ENCODE measurements at regions not wholly inside any gene's neighbourhood (a gene's known extent, or its start where the extent isn't known, plus 50 kb on each side); places are given as distances from the start of the nearest gene placed in this dataset.
"Not testable (repeated sequence)": the region's sequence is repeated elsewhere in the genome, so short reads cannot be mapped to it uniquely, and the experiment has no call there.

DNA sequence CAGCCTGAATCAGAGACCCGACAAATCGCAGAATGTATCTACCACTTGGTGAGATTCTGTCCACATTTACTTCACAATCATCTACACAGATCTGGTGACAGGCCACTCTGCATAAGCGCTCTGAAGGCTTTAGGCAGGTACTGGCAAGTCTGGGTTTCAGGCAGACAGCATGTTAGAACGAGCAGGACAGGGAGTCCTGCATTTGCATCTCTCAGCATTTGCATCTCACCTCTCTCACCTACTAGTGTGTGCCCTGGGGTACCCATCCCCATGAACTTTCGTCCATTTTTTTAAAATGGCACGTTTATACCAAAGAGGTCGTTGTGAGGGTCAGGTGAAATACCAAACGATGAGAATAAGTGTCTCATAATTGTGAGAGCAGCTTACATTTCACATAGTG, 108.2 kb downstream of the SPATA31A1 start:
- not testable (repeated sequence) for DNase-seq

DNA sequence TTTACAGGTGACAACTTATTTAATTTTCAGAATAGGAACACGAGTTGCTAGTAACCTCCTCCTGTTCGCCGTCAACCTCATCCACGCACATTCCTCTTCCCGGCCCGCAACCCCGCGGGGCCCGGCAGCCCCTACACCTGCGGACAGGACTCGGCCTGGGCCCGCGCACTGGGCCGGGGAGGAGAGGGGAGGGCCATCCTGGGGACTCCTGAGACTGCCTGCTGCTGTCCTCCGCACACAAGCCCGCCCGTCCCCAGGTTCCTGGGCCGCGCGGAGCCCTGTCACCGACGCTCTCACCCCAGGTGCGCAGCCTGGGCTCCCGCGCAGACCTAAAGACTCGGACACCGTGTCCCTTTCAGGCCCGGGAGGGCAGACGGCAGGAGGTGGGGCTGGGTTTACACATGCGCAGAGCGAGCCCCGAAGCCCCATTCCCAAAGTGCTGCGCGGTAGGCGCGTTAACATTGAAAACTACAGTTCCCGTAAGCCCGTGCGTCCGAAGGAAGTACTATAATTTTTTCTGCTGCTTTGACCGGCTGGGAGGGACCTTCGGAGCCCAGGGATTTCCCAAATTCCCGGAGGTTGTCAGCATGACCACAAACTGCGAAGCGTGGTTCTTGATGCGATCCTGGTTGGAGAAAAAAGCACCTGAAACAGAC, 108.8 kb downstream of the SPATA31A1 start:
- peak; percentile 83 for DNase-seq

DNA sequence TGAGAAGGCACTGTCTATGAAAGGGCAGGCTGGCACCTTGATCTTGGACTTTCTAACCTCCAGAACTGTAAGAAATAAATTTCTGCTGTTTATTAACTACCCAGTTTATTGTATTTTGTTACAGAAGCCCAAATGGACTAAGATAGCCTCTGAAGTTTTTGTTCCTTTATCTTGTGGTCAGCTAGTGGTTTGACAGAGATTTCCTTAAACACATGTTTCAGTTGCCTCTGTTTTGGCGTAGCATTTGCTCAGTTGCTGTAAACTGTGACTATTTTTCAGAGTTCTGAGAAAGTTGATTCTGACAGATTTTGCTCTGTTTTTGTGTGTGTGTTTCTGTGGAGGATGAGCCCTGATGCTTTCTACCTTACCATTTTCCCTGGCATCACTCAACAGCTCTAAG, 119.0 kb downstream of the SPATA31A1 start:
- DNase-seq: not testable (repeated sequence)

DNA sequence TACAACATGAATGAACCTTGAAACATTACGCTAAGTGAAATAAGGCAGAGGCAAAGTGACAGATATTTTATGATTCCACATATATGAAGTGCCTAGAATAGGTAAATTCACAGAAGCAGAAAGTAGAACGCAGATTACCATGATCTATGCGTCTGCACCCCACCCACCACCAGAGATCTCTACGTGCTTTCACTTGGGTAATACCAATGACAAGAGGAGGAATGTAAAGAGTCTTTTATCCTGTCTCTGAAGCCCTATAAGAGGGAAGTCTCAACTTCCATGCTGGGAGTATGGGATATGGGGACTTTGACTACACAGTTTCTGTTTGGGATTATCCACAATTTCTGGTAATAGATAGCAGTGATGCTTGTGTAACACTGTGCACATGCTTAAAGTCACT, 127.6 kb downstream of the SPATA31A1 start:
- not testable (repeated sequence) for DNase-seq

DNA sequence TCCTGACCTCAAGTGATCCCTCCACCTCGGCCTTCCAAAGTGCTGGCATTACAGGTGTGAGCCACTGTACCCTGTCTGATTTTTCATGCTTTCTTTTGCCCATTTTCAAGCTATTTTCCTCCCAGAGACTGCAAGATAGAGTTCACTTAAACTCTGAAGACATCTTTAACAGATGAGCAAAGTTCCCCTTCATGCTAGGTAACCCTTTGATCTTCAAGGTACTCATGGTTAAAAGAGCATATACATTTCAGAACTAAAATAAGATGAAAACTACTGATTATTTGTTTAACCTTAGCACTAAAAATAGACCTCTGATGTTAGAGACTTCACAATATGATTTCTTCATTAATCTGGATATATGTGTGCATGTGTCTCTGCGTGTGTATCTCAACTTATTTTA, 128.4 kb downstream of the SPATA31A1 start:
- DNase-seq: not testable (repeated sequence)

DNA sequence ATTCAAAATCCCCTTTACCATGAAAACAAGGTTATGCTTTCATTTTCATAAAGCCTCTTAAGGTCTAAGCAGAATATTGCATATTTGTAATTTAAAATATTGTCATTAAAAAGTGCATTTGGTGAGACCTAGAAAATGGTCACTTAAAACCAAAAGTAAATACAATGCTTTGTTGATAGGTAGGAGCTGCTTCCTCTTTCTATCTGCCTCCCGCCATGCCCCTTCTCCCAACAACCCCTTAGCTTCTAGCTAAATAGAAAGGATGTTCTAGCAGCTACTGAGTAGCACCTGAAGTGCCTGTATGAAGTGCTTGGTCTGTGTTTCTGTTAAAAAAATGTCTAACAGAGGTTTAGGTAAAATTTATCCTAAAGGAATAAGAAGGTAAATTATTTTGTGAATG, 128.8 kb downstream of the SPATA31A1 start:
- not testable (repeated sequence) for DNase-seq

DNA sequence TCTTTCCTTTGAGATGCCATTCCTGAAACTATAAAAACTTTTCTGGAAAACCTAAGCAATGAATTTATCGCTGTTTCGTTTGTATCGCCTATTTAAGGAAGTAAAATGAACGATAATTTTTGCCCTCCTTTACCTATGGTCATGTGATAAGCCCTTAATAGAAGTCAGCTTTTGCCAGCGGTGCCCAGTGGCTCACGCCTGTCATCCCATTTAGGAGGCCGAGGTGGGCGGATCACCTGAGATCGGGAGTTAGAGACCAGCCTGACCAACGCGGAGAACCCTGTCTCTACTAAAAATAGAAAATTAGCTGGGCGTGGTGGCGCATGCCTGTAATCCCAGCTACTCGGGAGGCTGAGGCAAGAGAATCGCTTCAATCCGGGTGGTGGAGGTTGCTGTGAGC, 132.0 kb downstream of the SPATA31A1 start:
- DNase-seq: not testable (repeated sequence)

DNA sequence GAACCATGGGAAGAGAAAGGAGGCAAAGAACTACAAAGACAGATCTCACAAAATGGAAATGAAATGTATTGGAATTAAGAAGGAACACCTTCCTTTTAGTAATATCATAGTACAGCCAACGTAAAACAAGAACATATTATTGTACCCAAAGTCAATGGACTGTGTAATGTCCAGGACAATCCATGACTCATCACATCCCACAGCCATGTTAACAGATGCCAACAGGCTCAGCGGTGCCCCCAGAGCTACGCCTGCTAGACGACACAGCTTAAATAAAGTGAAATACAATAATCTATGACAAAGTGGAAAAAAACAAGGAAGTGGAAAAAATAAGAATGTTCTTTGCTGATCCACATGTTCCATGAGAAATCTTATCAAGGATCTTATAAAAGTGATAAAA, 140.8 kb downstream of the SPATA31A1 start:
- not testable (repeated sequence) for DNase-seq

DNA sequence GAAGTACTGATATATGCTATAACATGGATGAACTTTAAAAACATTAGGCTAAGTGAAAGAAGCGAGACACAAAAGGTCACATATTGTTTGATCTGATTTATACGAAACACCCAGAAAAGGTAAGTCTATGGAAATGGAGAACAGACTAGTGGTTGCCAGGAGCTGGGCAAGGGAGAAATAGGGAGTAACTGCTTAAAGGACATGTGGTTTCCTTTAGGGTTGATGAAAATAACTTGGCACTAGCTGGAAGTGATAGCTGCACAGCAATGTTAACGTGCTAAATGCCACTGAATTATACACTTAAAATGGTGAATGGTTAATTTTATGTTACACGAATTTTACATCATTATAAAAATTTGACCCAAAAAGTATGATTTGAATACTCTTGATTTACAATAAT, 147.7 kb downstream of the SPATA31A1 start:
- DNase-seq: not testable (repeated sequence)

DNA sequence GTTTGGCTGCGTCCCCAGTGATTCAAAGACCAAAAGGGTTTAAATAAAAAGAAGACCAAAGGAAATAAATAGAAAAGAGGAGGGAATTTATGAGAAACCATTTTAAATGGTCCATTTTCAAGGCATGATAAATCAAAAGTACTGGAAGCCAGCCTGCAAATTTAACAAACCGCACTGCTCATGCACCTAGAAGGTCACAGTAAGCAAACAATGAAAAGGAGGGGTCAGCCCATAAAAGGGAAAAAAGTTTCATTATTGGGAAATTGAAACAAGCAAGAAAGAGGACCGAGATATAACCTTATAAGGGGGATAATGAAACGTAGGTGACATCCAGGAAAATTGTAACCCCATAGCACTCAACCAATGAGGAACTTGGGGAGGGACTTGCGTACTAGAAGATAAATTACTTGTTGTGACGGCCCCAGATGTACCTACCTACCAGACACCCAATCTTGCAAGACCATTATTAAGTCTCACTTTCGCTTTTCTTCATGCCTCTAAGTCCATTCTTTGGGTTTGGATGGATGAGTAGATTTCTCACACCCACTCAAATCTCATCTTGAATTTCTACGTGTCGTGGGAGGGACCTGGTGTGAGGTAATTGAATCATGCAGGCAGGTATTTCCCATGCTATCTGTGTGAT, 172.0 kb downstream of the SPATA31A1 start:
- not testable (repeated sequence) for DNase-seq

DNA sequence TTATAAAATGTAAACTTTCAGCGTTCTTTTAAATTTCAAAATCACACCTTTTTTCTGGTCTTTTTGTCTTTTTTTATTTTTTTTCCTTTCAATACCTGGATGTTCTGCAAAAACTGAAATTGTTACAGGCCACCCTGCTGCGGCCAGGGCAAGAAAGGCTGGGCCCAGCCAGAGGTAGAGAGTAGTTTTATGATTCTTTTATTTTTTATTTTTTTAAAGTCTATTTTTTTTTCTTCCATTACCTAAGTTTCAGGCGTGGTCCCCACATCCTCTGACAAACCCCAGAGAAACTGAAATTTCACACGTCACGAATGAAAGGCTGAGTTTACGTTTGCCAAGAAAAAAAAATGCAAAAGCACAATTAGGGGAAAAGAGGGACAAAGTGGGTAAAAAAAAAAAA, 177.1 kb downstream of the SPATA31A1 start:
- DNase-seq: not testable (repeated sequence)

DNA sequence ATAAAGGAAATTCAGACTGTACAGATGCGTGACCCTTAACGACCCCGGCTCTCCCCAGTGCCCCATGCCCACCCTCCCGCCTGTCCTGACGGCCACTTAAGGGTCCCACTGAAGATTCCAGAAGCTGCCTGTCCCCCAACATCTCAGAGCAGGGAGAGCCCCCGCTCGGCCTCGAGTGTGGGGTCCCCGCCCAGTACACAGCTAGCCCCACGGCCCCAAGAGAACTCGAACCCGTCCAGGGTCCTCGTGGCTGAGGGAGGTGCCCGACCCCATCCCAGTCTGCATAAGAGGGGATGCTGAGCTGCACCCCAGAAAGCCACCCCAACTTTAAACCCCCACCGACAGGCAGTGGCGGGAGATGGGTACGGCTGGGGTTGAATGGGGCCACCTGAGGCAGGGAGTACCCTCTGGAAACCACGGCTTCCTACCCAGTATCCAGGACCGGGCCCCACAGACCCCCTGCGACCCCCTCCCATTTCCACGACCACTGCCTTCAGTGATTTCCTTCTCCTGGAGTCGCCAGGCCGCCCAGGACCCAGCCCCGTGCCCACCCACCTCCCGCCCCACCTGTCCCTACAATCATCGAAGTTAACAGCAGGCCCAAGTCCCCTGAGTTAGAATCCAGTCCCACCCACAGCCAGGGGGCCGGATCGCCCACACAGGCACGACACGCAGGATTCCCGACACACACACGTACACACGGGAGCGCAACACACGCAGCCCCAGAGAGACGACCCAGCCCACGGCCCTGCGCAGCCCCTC, 177.7 kb downstream of the SPATA31A1 start:
- not testable (repeated sequence) for DNase-seq

DNA sequence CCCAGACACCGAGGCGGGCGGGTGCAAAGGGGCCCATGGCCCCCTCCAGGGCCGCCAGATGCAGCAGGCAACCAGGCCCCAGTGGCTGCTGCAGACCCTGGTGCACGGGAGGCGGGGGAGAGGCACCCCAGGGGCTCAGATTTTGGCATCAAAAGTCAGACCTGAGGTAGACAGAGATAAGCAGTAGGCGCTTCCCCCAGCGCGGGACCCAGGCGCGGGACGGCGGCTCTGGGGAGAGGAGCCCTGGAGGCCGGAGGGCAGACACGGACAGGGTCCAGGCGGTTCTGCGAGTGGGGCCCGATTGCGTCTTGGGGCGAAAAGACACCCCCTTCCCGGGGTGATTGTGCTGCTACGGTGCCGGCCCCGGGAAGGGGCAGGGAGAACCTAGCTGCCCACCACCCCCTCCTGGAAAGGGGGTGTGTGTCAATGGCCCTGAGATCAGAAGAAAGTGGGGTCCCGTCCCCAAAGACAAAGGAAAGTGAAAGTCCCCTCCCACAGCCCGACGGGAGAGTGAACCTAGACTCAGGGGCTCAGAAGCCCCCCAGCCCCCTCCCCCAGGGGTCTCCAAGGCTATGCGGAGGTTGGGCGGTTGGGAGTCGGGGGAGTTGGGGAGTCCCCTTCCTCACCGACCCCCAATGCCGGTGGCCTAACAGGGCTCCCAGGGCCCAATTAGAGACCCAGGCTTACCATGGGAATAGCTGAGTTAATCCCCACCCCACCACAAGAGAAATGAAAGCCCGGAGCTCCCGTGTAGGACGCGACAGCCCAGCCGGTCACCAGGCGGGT, 178.5 kb downstream of the SPATA31A1 start:
- DNase-seq: not testable (repeated sequence)

DNA sequence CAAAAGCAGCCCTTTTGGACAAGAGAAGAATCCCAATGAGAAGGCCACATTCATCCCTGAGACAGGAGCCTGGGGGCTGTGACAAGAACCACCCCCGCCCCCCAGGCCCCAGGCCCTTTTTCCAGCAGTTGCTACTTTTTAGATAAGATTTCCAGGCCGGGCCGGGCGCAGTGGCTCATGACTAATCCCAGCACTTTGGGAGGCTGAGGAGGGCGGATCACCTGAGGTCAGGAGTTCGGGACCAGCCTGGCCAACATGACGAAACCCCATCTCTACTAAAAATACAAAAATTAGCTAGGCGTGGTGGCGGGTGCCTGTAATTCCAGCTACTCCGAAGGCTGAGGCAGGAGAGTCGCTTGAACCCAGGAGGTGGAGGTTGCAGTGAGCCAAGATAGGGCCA, 179.4 kb downstream of the SPATA31A1 start:
- DNase-seq: not testable (repeated sequence)

DNA sequence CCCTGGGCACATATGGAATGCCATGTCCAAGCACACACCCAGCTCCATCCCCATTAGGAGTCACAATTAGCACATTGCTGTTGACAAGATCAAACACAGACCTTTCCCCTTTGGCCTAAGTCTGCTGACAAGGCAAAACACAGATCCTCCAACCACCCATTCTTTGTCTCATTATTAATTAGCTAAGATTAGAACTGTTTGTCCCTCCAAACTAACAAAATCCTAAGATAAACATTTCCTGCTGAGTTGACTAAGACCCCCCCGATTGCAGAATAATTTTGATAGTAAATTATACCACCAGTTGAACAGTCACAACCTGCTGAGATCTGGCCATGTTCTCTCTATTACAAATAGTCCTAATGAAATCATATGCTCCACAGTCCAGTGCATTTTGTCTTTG, 186.7 kb downstream of the SPATA31A1 start:
- not testable (repeated sequence) for DNase-seq

DNA sequence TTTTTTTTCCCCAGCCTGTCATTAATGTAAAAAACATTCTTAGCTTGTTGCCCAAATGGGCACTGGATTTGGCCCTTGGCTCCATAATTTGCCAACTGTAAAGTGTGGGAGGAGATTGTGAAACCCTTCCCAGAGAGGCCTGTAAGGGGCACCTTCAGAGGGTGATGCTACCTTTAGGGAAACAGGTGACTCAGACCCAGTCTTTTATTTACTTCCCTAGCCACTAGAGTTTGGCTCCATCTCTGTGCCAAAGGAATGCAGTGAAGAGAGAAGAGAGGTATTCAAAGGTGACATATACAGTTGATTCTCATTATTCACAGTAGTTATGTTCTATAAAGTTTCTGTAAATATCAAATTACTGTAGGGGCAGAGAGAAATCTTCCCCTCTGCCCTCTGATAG, 189.6 kb downstream of the SPATA31A1 start:
- not testable (repeated sequence) for DNase-seq

DNA sequence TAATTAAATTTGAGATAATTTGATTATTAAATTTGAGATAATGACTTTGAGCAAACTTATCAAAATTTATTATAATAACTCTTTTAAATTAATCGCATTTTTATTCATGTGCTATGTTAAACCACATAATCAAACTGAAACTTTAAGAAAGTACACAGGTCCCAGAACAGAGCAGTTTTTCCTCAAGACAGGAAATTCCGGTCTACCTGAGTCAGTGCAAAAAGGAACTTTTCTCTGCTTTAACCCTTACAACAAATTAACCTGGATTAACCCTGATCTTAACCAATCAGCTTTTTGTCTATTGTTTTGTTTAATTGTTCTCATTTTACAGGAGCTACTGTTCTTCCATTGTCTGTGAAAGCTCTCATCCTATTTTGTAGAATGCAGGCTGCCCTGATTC, 195.1 kb downstream of the SPATA31A1 start:
- DNase-seq: not testable (repeated sequence)

DNA sequence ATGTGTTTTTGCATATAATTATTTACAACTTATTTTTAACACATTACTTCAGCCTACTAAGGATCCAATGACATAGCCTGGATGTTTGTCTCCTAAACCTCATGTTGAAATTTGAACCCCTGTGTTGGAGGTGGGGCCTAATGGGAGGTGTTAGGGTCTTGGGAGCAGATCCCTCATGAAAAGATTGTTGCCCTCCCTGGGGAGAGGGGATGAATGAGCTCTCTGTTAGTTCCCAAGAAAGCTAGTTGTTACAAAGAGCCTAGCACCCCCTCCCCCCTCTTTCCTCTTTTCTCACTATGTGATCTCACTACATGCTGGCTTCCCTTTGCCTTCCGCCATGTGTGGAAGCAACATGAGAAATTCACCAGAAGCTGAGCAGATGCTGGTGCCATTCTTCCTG, 196.1 kb downstream of the SPATA31A1 start:
- peak; percentile 75 for DNase-seq

DNA sequence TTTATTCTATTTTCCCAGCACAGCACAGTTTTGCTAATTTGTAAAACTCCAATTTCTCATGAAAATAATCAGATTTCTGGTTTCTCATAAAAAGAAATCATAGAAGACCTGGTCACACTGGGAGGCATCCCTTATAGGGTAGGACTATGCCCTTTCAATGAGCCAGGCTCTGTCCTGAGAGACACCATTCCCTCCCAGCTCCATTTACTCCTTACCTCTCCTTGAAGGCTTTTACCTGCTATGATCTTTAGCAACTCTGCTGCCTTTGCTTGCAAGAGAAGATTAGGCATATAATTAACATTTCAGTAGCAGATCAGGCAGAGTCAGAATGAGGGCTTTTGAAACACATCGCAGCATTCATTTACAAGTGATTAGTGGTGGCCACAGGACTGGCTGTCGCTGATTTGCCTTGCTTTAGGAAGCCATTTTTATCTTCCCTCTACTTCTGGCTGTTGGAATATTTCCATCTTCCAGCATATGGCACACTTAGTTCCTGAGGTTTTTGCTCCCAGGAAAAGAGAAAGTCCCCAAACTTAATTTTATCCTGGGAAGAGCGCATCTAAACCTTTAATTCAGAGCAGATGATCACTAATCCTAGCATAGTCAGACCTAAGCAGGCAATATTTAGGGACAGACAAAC, 196.9 kb downstream of the SPATA31A1 start:
- DNase-seq: not testable (repeated sequence)

DNA sequence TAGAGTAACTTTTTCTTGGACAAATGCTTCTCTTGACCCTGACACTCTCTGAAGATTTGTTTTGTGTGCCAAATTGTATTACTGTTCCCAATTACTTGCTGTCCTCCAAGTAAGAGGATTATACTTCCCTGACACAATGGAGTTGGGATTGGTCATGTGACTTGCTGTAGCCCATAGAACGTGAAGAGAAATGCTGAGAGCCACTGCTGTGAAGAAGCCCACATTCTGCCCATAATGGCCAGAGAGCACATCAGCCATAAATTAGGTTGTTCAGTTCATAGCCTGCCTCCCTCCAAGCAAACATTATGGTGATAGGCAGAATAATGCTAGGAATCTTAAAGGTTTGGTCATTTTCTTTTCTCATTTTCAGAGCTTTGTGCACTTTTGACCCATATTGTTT, 198.9 kb downstream of the SPATA31A1 start:
- DNase-seq: peak; percentile 52

DNA sequence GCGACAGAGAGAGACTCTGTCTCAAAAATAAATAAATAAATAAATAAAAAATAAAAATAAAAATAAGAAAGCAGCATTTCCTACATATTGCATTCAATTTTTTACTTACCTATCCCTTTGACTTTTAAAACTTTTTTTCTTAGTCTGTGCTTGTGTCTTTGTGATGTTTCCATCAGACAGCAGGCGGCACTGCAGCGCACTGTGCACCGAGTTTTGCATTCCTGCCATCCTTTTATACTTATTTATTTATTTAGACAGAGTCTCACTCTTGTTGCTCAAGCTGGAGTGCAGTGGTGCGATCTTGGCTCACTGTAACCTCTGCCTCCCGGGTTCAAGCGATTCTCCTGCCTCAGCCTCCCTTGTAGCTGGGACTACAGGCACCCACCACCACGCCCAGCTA, 203.9 kb downstream of the SPATA31A1 start:
- DNase-seq: peak; percentile 47

DNA sequence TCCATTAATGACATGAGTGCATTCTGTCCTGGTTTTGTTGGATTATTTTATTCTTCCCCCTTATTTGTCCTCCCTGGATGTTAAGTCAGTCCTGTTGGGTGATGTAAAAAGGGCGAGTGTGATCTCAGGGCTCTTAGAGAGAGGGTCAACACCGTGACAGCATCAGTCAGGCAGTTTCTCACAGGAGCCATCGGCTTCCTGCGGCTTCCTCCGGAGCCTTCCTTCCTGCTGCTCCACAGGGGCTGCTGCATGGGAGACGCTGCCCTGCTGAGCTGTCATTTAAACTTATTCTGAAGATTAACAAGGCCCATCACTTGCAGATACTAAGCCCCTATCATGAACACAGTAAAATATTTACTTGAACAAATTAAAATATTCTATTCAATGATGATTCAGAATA, 211.3 kb downstream of the SPATA31A1 start:
- not testable (repeated sequence) for DNase-seq

DNA sequence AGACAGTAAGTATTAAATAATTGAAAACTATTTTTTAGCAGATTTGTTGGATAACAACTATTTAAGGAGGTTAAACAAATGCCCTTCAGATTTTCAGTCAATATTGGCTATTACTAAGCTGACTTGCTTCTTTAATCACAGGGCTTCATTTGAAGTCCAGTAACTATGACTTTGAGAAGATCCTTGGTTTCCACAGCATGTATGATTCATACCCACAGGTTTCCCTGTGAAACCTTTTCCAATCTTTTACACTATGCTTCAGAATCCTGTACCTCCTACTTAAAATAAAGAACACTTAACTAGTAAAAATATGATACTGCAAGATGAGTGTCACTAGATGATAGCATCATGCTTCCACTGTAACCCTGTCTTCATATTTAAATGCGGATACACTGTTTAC, 211.9 kb downstream of the SPATA31A1 start:
- DNase-seq: not testable (repeated sequence)
